GM19395 (cell line): ENCODE measurements at regions not wholly inside any gene's neighbourhood (a gene's known extent, or its start where the extent isn't known, plus 50 kb on each side); places are given as distances from the start of the nearest gene placed in this dataset.
"Not testable (repeated sequence)": the region's sequence is repeated elsewhere in the genome, so short reads cannot be mapped to it uniquely, and the experiment has no call there.

Experiments
- ATAC-seq: cut with Tn5 transposase; IDR thresholded peaks from one replicate; pipeline ENCODE4 v1.9.1; 2021; ENCODE audit warnings: mild to moderate bottlenecking, moderate library complexity; ENCODE audit not compliant: unreplicated experiment

- not testable (repeated sequence) for ATAC-seq
Observed at GRCh38 chr9:40097992-40098391, 742.5 kb downstream of the SPATA31A1 start.

DNA sequence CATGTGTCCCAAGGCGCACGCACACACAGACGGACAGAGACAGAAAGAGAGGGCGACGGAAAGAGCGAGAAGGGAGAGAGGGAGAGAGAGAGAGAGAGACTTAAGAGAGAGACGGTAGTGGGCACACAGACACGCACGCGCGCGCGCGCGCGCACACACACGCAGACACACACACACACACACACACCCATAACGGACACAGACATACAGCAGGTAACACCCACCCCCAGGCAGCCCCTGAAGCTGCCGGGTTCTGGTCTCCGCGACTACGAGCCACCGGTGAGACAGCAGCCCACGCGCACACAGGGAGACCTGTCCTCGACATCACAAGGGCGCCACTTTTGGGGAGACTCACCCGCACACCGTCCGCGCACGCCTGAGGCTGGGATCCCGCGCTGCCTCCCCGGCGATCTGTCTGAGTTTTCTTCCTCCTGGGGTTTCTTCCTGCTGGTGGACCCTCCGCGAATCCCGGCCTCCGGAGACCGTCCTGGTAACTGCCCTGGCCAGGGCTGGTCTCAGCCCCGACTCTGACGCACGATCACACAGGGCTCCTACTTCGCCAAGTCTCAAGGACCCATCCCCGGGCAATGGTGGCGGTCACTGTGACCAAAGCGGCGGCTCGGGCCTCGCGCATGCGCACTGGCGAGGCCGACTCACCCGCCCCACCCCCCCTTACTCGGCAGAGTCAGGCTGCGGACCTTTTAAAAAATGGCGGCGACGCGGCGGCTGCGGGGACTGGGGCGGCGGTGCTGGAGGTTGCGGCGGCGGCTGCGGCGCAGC is 750.7 kb downstream of the SPATA31A1 start:
- peak; percentile 93 for ATAC-seq

GRCh38 chr9:40106783-40107248 is 751.3 kb downstream of the SPATA31A1 start:
- ATAC-seq, result not testable (repeated sequence)

DNA sequence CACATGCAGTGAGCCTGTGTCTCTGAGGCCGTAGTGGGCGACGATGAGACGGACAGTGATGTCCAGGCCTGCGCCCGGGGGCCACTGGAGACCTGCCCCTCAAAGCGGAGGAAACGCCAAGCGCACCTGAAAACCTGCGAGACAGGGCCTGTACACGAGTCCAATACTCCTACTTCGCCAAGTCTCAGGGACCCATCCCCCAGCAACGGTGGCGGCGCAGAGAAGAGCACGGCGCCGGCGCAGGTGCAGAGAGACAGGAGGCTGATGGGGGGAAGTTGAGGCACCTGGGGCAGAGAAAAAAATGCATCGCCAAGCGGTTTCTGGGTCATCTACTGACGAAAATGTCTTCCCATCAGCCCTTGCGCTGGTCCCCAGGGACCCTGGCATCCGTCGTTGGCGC is 751.8 kb downstream of the SPATA31A1 start:
- not testable (repeated sequence) for ATAC-seq

GRCh38 chr9:40108465-40108864 is 753.0 kb downstream of the SPATA31A1 start:
- ATAC-seq, result not testable (repeated sequence)

GRCh38 chr9:40110751-40111150 is 755.3 kb downstream of the SPATA31A1 start:
- not testable (repeated sequence) for ATAC-seq

DNA sequence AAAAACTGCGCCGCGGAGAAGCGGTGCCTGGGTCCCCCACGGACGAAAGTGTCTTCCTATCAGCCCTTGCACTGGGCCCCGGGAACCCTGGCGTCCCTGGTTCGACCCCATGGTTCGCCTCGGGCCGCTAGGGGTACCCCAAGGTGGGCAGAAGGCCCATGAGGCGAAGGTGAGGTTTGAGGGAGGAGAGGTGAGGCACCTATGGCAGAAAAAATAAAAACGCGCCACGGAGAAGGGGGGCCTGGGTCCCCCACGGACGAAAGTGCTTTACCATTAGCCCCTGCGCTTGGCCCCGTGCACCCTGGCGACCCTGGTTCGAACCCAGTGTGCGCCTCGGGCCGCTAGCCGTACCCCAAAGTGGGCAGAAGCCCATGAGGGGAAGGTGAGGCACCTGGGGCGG is 756.1 kb downstream of the SPATA31A1 start:
- not testable (repeated sequence) for ATAC-seq

GRCh38 chr9:40130598-40130997 is 775.1 kb downstream of the SPATA31A1 start:
- ATAC-seq, result not testable (repeated sequence)

DNA sequence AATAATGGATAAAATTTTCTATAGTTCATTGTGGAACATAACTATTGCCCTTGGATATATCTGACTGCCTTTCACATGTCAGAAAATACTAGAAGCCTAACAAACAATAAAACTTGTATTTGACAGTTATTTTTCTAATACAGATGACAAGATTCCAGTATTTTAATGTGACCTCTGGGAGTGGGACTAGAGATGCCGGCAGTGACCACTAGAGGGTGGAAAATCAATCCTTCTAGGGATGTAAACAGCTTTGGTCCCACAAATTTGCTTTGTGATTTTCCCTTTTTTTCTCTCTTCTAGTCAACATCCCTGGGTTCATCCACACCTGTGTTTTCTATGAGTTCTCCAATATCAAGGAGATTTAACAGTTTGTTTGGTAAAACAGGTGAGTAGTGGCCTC is 813.7 kb downstream of the SPATA31A1 start:
- peak; percentile 76 for ATAC-seq

GRCh38 chr9:40173316-40173715 is 817.8 kb downstream of the SPATA31A1 start:
- not testable (repeated sequence) for ATAC-seq

DNA sequence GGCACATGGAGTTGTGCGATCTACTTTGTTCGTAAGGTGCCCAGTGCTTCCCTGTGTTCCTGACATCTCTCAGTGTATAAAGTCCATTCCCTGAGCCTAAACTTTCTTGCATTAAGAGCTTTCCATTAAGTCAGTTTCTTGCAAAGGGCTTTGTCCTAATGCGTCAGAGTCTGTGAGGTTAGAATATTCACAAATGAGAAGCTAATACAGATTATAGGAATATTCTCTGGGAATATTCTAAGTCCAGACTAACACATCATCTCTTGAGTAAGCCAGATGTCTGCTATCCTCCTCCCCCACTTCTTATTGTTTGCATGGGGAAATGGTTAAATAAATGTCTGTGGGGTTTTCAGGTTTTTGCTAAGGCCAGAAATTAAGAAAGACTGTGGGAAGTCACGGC is 818.6 kb downstream of the SPATA31A1 start:
- not testable (repeated sequence) for ATAC-seq

GRCh38 chr9:40177403-40177802 is 821.9 kb downstream of the SPATA31A1 start:
- ATAC-seq, result not testable (repeated sequence)

GRCh38 chr9:40191403-40191802 is 835.9 kb downstream of the SPATA31A1 start:
- not testable (repeated sequence) for ATAC-seq

DNA sequence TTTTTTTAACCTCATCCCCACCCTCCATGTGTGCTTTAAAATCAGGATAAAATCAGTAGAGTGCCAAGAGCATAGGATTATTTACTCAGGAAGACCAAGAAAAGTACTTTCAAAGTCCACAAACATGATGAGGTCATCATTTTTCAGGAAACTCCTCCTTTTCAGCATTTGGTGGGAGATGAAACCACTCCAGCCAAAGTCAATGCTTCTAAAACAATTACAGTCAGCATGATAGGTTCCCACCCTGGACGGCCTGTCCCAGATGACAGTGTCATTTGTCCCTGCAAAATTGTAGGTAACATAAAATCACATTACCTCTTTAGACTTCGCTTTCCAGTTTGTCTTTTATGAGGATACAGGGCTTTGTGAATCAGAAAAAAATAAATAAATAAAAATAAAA is 836.7 kb downstream of the SPATA31A1 start:
- ATAC-seq, result not testable (repeated sequence)

DNA sequence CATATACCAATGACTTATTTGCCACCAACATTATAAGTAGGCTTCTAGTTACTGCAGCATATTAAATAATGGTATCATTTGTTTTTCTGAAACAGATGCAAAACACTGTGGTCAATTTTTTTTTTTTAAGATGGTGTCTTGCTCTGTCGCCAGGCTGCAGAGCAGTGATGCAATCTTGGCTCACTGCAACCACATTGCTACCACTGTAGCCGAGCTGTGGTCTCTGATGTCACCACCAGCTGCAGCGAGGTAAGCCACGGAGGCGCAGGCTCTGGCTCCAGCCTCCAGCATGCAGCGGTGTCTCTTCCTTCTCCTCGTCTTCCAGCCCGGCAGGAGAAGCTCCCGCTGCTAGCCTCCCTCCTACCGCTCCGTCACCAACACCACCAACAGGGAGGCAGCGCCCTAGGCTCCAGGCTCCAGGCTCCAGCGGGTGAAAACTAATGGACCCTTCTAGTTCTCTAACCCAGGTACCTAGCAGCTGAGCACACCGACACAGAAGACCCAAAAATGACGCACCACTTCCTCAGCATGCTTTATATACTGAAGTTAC is 840.8 kb downstream of the SPATA31A1 start:
- not testable (repeated sequence) for ATAC-seq

DNA sequence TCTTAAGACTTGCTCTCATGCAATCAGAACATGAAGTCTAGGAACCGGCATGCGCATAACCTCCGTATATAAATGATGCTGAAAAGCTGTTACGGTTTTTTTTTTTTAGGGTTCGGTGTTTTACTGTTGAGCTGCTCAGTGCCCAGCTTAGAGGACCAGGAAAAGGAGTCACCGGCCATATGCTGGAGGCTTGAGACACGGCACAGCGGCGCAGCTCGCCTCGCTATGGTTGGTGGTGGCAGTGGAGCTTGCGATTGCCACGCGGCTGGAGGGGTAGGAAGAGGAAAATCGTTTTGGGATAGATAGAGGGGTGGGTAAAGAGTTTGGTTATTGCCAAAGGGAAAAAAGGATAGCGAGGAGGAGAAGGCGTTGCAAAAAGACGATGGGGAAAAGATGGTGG is 841.3 kb downstream of the SPATA31A1 start:
- not testable (repeated sequence) for ATAC-seq

- ATAC-seq, result not testable (repeated sequence)
Observed at GRCh38 chr9:40221596-40222233, 866.2 kb downstream of the SPATA31A1 start.

DNA sequence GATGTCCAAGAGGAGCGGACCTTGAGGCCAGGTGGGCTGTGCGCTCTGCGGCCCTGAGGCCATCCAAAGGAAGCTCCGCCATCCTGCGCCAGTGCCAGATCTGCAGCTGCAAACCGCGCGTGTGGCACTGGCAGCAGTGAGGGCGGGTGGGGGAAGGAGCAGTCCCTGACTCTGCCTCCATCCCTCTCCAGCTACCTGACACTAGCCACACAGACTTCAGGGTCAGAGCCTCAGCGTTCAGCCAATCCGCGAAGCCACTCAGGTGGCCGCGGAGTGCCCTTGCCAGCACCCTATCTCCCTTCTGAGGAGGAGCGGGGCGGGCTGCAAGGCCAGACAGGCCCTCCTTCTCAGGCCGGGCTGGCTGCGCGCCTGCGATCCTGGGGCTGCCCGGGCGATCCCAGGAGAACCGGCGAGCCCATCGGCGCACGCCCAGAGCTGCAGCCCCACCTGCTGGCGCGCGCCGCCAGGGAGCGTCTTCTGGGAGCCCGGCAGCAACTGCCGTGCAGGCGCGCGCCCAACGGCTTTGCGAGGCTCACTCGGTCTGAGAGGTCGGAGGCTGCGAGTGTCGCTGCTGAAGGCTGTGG is 867.2 kb downstream of the SPATA31A1 start:
- ATAC-seq, result not testable (repeated sequence)

DNA sequence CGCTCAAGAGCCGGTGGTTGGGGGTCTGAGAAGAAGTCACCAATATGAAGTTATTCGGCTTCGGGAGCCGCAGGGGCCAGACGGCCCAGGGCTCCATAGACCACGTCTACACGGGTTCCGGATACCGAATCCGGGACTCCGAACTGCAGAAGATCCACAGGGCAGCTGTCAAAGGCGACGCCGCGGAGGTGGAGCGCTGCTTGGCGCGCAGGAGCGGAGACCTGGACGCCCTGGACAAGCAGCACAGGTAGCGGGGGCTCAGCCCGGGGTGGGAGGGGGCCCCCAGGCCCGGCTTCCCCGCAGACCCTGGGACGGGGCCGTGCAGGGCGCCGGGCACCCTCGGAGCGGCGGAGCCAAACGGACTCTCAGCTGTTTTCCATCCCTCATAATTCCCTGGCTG is 867.9 kb downstream of the SPATA31A1 start:
- ATAC-seq, result not testable (repeated sequence)
